SKM-1 treated with dmso at 0.1 percent for 144 hours (cell line): ENCODE measurements at regions not wholly inside any gene's neighbourhood (a gene's known extent, or its start where the extent isn't known, plus 50 kb on each side); places are given as distances from the start of the nearest gene placed in this dataset.

Experiments used
- DNase-seq: peaks from one replicate; lab custom pipeline; 2025; ENCODE audit not compliant: unreplicated experiment; lab: John Stamatoyannopoulos, UW

- no peak for DNase-seq
Observed at GRCh38 chr19:28217022-28217421, 995.9 kb downstream of the UQCRFS1 start.

- no peak for DNase-seq
Observed at GRCh38 chr19:28213470-28214082, 999.4 kb downstream of the UQCRFS1 start.

GRCh38 chr19:28210886-28211285, 1002.1 kb downstream of the UQCRFS1 start:
- no peak for DNase-seq

GRCh38 chr19:28208745-28209144, 1004.2 kb downstream of the UQCRFS1 start:
- DNase-seq: no peak

GRCh38 chr19:28207244-28207643, 1005.7 kb downstream of the UQCRFS1 start:
- DNase-seq: no peak

- no peak for DNase-seq
Observed at GRCh38 chr19:28201462-28201943, 1011.4 kb downstream of the UQCRFS1 start.

GRCh38 chr19:28199323-28199722, 1013.6 kb downstream of the UQCRFS1 start:
- no peak for DNase-seq

- DNase-seq: no peak
Observed at GRCh38 chr19:28196961-28197360, 1016.0 kb downstream of the UQCRFS1 start.

GRCh38 chr19:28196101-28196500, 1016.9 kb downstream of the UQCRFS1 start:
- DNase-seq: no peak

GRCh38 chr19:28185646-28186045, 1027.3 kb downstream of the UQCRFS1 start:
- no peak for DNase-seq

GRCh38 chr19:28184997-28185396, 1028.0 kb downstream of the UQCRFS1 start:
- no peak for DNase-seq

GRCh38 chr19:28176193-28176592, 1036.8 kb downstream of the UQCRFS1 start:
- no peak for DNase-seq

- no peak for DNase-seq
Observed at GRCh38 chr19:28171983-28172382, 1041.0 kb downstream of the UQCRFS1 start.

GRCh38 chr19:28170066-28170465, 1042.9 kb downstream of the UQCRFS1 start:
- no peak for DNase-seq

GRCh38 chr19:28169168-28169887, 1043.6 kb downstream of the UQCRFS1 start:
- DNase-seq: no peak

- no peak for DNase-seq
Observed at GRCh38 chr19:28168557-28168956, 1044.4 kb downstream of the UQCRFS1 start.

GRCh38 chr19:28166025-28166424, 1046.9 kb downstream of the UQCRFS1 start:
- DNase-seq: no peak

- no peak for DNase-seq
Observed at GRCh38 chr19:28164214-28164613, 1048.7 kb downstream of the UQCRFS1 start.

GRCh38 chr19:28159065-28159464, 1053.9 kb downstream of the UQCRFS1 start:
- no peak for DNase-seq

GRCh38 chr19:28155265-28155664, 1057.7 kb downstream of the UQCRFS1 start:
- no peak for DNase-seq

- DNase-seq: no peak
Observed at GRCh38 chr19:28154077-28154476, 1058.9 kb downstream of the UQCRFS1 start.

GRCh38 chr19:28153123-28153522, 1059.8 kb downstream of the UQCRFS1 start:
- DNase-seq: no peak

- DNase-seq: no peak
Observed at GRCh38 chr19:28152195-28152594, 1060.8 kb downstream of the UQCRFS1 start.
